ENCODE measurements at regions not wholly inside any gene's neighbourhood (a gene's known extent, or its start where the extent isn't known, plus 50 kb on each side); places are given as distances from the start of the nearest gene placed in this dataset.

DNA sequence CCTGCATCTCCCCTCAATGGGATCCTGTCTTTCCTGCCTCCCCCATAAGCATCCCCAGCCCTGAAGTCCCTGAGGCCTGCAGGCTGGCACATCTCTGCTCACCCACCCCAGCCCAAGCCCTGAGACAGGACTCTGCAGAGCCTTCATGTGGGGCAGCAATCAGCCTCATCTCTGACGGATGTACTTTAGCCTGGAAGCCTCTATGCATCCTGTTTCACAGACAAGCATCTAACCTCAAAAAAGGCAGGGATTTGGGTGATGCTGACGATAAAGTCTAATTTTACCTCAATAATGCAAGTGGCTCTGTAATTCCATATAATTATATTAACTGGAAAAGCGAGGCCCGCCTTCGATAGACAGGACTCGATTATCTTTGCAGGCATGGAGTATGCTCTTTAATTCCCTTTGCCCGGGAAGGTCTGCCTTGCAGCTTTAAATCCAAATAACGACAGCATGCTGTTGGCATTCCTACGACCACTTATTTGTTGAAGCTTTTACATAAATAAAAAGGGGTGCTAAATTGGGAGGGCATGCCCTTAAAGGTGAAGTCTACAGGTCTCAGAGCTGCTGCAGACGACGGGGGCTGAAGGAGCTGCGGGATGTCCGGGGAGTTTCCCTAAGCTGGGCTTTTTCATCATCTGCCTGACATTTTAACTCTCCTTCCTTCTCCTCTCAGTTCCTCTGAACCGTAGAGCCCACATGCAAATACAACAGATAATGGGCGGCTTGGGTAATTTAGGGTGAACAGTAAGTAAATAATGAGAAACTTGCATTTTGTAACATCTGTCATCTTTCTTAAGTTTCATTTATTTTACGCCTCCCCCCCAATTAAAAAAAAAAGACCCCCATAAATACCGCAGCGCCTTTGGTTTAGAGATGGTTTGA is 211.5 kb downstream of the URI1 start:
- no peak for DNase-seq (ENCODE audit: extremely low spot score in 2 of 2)
- Histone ChIP-seq H3K4me1 (no peaks in the 10 kb centered on the region), H3K9me3 (no peaks in the 10 kb centered on the region), H3K27ac (no peak overlapping the region), H3K36me3 (no peaks in the 10 kb centered on the region), H3K4me3 (no peak overlapping the region), H3K27me3 (no peaks in the 10 kb centered on the region)
- intact Hi-C loops (cut with DNase I), result no loop called here
- TF ChIP-seq POLR2AphosphoS5 (IDR thresholded peaks at IDR 0.05; ENCODE audit: insufficient read depth in 1 of 2, low read depth in 1 of 2) (no peak), POLR2A (IDR thresholded peaks at IDR 0.05) (no peak)
- TF ChIP-seq, protein P1, sequence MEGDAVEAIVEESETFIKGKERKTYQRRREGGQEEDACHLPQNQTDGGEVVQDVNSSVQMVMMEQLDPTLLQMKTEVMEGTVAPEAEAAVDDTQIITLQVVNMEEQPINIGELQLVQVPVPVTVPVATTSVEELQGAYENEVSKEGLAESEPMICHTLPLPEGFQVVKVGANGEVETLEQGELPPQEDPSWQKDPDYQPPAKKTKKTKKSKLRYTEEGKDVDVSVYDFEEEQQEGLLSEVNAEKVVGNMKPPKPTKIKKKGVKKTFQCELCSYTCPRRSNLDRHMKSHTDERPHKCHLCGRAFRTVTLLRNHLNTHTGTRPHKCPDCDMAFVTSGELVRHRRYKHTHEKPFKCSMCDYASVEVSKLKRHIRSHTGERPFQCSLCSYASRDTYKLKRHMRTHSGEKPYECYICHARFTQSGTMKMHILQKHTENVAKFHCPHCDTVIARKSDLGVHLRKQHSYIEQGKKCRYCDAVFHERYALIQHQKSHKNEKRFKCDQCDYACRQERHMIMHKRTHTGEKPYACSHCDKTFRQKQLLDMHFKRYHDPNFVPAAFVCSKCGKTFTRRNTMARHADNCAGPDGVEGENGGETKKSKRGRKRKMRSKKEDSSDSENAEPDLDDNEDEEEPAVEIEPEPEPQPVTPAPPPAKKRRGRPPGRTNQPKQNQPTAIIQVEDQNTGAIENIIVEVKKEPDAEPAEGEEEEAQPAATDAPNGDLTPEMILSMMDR (IDR thresholded peaks at IDR 0.05), result no peak

DNA sequence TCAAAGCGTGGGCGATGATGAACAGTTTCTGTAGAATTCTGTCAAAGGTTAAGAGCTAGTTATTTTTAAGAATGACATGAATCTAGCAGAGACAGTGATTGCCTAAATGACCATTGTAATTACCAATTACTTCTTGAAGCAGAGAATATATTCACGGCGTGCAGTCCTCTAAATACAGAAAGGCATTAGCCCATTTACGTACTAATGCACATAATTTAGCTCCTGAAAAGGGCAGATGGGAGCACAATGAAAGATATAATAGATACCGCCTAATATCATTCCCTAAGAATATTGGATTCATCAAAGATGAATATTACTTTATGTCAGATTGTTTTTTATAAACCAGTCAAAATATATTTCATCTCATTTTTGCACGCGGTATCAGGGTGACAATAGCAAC is 212.4 kb downstream of the URI1 start:
- Histone ChIP-seq H3K4me3 (no peak overlapping the region), H3K9me3 (no peaks in the 10 kb centered on the region), H3K4me1 (no peaks in the 10 kb centered on the region), H3K36me3 (no peaks in the 10 kb centered on the region), H3K27me3 (no peaks in the 10 kb centered on the region), H3K27ac (no peak overlapping the region)
- intact Hi-C loops (cut with DNase I), result no loop called here
- TF ChIP-seq, protein P1 (IDR thresholded peaks at IDR 0.05), result no peak
- no peak for TF ChIP-seq POLR2A (IDR thresholded peaks at IDR 0.05)
- TF ChIP-seq POLR2AphosphoS5 (IDR thresholded peaks at IDR 0.05; ENCODE audit: insufficient read depth in 1 of 2, low read depth in 1 of 2), result no peak
- DNase-seq (ENCODE audit: extremely low spot score in 2 of 2), result no peak

- H3K4me3 ChIP-seq, result no peak overlapping the region
- no peak for DNase-seq (ENCODE audit: extremely low spot score in 2 of 2)
- intact Hi-C loops (cut with DNase I), result no loop called here
- TF ChIP-seq POLR2AphosphoS5 (IDR thresholded peaks at IDR 0.05; ENCODE audit: insufficient read depth in 1 of 2, low read depth in 1 of 2), result no peak
- no peaks in the 10 kb centered on the region for H3K9me3 ChIP-seq
- H3K27me3 ChIP-seq, result no peaks in the 10 kb centered on the region
- no peaks in the 10 kb centered on the region for H3K36me3 ChIP-seq
- no peaks in the 10 kb centered on the region for H3K4me1 ChIP-seq
- no peak overlapping the region for H3K27ac ChIP-seq
Measured at GRCh38 chr19:30155381-30156200, 213.6 kb downstream of the URI1 start.

- Histone ChIP-seq H3K27ac (no peak overlapping the region), H3K9me3 (no peaks in the 10 kb centered on the region), H3K4me1 (no peaks in the 10 kb centered on the region), H3K36me3 (no peaks in the 10 kb centered on the region), H3K4me3 (no peak overlapping the region), H3K27me3 (no peaks in the 10 kb centered on the region)
- TF ChIP-seq POLR2AphosphoS5 (IDR thresholded peaks at IDR 0.05; ENCODE audit: insufficient read depth in 1 of 2, low read depth in 1 of 2) (no peak), POLR2A (IDR thresholded peaks at IDR 0.05) (no peak)
- TF ChIP-seq, protein P1 (IDR thresholded peaks at IDR 0.05), result no peak
- DNase-seq (ENCODE audit: extremely low spot score in 2 of 2), result no peak
- intact Hi-C loops (cut with DNase I), result no loop called here
Measured at GRCh38 chr19:30156646-30157045, 214.6 kb downstream of the URI1 start.

DNA sequence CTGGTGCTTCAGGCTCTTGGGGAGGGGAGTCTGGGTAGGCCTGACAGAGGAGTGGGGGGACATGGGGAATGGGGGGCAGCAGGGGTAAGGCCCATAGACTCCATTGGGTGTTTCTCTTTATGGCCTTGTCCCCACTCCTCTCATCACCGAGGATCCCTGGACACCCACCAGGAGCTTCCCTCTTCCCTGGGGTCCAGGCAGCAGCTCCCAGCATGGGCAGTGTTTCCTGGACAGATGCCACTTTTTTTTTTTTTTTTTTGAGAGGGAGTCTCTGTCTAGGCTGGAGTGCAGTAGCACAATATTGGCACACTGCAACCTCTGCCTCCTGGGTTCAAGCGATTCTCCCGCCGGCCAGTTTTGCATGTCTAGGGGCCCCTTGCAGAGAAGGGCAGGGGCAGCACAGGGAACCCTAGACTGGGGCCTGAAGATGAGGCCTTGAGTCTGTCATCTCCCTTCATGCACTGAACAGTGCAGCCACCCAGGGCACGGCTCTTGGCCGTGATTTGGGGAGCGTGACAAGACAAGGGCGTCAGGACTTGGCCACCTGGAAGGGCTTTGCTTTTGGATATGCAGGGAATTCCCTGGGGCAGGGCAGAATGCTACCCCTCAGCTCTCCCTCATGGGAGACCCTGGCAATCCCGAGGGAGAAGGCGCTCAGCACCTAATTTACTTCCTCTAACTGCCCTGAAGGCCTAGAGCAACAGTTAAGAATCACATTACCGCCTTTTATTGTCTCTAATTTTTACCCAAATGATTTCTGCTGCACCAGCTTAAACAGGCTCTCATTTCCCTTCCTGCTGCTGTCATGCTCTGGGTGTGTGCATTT is 213.9 kb upstream of the ZNF536 start:
- no peak for DNase-seq (ENCODE audit: extremely low spot score in 2 of 2)
- no peaks in the 10 kb centered on the region for H3K4me1 ChIP-seq

More for the DNA sequence above, 213.9 kb upstream of the ZNF536 start:
- intact Hi-C loops (cut with DNase I), result no loop called here
- Histone ChIP-seq H3K4me3 (no peak overlapping the region), H3K36me3 (no peaks in the 10 kb centered on the region), H3K27me3 (no peaks in the 10 kb centered on the region), H3K9me3 (no peaks in the 10 kb centered on the region), H3K27ac (no peak overlapping the region)
- TF ChIP-seq, protein P1 (IDR thresholded peaks at IDR 0.05), result no peak
- TF ChIP-seq POLR2A (IDR thresholded peaks at IDR 0.05), result no peak
- no peak for TF ChIP-seq POLR2AphosphoS5 (IDR thresholded peaks at IDR 0.05; ENCODE audit: insufficient read depth in 1 of 2, low read depth in 1 of 2)
